Kidney epithelial cell (primary cell): ENCODE measurements at regions not wholly inside any gene's neighbourhood (a gene's known extent, or its start where the extent isn't known, plus 50 kb on each side); places are given as distances from the start of the nearest gene placed in this dataset.

Source experiments
- DNase-seq: peaks from one replicate; pipeline ENCODE4 v3.0.0-alpha.2; 2010; ENCODE audit warnings: low read depth
- H3K27me3 ChIP-seq: 2 replicates; pipeline ENCODE4 v1.6.0; 2011; ENCODE audit warnings: low read length; ENCODE audit not compliant: control insufficient read depth, insufficient read depth
- H3K36me3 ChIP-seq: 2 replicates; pipeline ENCODE4 v1.5.1; 2011; ENCODE audit warnings: low read length; ENCODE audit not compliant: control insufficient read depth, insufficient read depth
- H3K4me3 ChIP-seq: 2 replicates; pipeline ENCODE4 v1.5.1; 2011; ENCODE audit warnings: low read depth, mild to moderate bottlenecking, control low read depth, low read length
- CTCF ChIP-seq: IDR thresholded peaks from 2 replicates; pipeline ENCODE4 v1.5.1; 2011; ENCODE audit warnings: mild to moderate bottlenecking, moderate library complexity, low read length, control low read depth, inconsistent platforms; ENCODE audit not compliant: insufficient read depth, poor library complexity, severe bottlenecking

GRCh38 chr16:52624891-52625290 lies 77.9 kb upstream of the TOX3 start:
- Histone ChIP-seq H3K4me3 (no peak overlapping the region), H3K36me3 (no peaks in the 10 kb centered on the region), H3K27me3 (no peaks in the 10 kb centered on the region)
- no peak for DNase-seq
- no peak for TF ChIP-seq CTCF

DNA sequence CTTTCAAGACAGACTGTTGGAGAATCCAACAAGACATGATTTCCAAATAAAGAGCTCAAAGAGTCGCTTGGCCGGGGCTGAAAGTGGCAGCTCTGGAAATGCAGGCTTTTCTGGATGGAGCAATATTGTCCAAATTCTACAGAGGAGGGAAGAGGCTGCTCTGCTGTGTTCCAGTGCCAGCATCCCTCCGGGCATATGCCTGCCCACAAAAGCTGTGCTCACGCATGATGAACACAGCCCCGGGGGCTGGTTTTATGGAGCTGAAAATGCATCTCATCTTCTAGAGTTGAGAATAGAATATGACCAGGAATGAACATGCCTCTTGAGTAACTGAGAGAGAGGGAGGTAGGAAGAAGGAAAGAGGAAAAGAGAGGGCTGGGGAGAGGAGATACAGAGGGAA lies 74.7 kb upstream of the TOX3 start:
- no peaks in the 10 kb centered on the region for H3K36me3 ChIP-seq
- H3K4me3 ChIP-seq, result no peak overlapping the region
- TF ChIP-seq CTCF, result no peak
- H3K27me3 ChIP-seq, result no peaks in the 10 kb centered on the region
- no peak for DNase-seq

- Histone ChIP-seq H3K27me3 (no peaks in the 10 kb centered on the region), H3K4me3 (no peak overlapping the region)
Observed at GRCh38 chr16:52618753-52619497, 72.0 kb upstream of the TOX3 start.

DNA sequence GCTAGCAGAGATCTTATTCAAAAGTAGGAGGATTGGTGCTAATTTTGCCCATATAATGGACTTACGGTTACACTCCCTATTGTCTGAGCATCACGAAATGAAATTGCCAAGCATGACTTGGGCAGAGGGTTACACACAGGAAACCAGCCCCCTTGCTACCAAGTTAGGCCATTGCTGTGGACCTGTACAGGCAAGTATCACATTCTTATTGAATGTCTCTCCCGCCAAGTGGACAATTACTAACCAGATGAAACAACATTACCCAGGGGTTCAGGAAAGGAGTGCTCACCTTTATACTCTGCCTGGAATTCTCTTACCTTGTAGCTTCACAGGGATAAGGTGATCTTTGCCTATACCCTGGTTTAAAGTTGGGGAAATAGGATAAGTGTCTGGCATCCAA lies 70.6 kb upstream of the TOX3 start:
- no peak for DNase-seq
- TF ChIP-seq CTCF, result no peak
- H3K4me3 ChIP-seq, result no peak overlapping the region
- H3K27me3 ChIP-seq, result no peaks in the 10 kb centered on the region
- H3K36me3 ChIP-seq, result no peaks in the 10 kb centered on the region

More at GRCh38 chr16:52618753-52619497, 72.0 kb upstream of the TOX3 start:
- no peak for TF ChIP-seq CTCF
- no peak for DNase-seq
- H3K36me3 ChIP-seq, result no peaks in the 10 kb centered on the region

DNA sequence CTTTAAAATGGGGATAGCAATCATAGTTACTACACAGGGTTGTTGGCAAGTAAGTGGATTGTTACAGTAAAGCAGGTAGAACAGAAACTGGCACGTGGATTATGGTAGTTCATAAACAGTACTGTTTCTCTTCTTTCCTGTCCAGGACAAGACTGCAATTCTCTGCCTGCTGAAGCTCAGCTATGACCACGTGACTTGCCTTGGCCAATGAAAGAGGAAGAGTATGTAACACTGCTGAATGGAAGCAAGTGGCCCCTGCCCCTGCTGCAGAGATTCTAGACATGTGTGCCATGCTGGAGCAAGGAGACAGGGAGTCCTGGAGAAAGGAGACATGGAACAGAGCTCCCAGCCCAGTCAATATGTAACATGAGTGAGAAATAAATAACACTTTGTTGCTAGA lies 66.6 kb upstream of the TOX3 start:
- no peak for DNase-seq
- no peaks in the 10 kb centered on the region for H3K36me3 ChIP-seq
- H3K27me3 ChIP-seq, result no peaks in the 10 kb centered on the region
- no peak overlapping the region for H3K4me3 ChIP-seq
- no peak for TF ChIP-seq CTCF

DNA sequence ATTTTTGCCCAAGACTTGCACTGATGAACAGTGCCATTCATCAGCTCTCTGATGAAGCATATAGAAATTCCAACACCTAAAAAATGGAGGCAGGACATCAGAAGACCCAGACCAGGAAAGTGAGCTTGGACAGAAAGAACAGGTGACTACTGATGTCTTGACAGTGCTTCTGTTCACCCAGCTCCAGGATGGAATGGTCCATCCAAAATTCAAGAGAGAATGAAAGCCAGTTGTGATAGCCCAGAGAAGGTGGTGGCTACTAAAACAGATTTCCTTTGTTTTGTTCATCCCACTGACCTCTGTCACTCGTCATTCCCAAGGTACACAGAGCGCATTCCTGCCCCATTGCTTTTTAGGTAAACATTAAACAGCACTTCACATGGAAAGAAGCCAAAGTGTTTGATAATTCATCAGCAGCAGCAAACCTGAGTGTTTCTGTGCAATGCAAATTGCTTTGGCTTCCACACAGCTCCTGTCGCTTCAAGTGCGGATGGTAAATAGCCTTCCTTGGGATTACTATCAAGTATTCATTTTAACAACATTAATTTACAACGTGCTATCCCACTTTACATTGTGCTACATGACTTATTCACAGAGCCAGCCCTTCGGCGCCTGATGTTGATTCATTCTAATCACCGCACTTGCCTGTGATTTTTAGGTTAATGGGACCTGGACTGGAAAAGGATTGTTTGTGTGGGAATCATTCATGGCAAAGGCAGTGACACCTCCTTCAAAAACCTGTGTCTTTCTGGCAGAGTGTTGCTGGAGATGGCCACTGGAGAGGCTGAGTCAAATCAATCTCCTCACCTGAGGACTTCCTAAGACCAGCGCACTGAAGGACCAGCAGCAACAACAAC lies 65.1 kb upstream of the TOX3 start:
- Histone ChIP-seq H3K4me3 (no peak overlapping the region), H3K36me3 (no peaks in the 10 kb centered on the region), H3K27me3 (no peaks in the 10 kb centered on the region)
- peak; percentile 38 for DNase-seq
- no peak for TF ChIP-seq CTCF
